HG03175 (cell line): ENCODE measurements at regions not wholly inside any gene's neighbourhood (a gene's known extent, or its start where the extent isn't known, plus 50 kb on each side); places are given as distances from the start of the nearest gene placed in this dataset.

Experiments
- ATAC-seq: cut with Tn5 transposase; IDR thresholded peaks from one replicate; pipeline ENCODE4 v1.9.1; 2021; ENCODE audit warnings: mild to moderate bottlenecking, moderate library complexity; ENCODE audit not compliant: unreplicated experiment

GRCh38 chr10:4215963-4216575 lies 431.1 kb upstream of the KLF6 start:
- no peak for ATAC-seq

GRCh38 chr10:4215485-4215884 lies 430.5 kb upstream of the KLF6 start:
- no peak for ATAC-seq

- ATAC-seq, result no peak
Measured at GRCh38 chr10:4214908-4215307, 429.9 kb upstream of the KLF6 start.

- ATAC-seq, result no peak
Measured at GRCh38 chr10:4213441-4213840, 428.4 kb upstream of the KLF6 start.

GRCh38 chr10:4212111-4212630 lies 427.2 kb upstream of the KLF6 start:
- ATAC-seq, result no peak

- no peak for ATAC-seq
Measured at GRCh38 chr10:4208499-4208898, 423.5 kb upstream of the KLF6 start.

- ATAC-seq, result no peak
Measured at GRCh38 chr10:4205113-4205512, 420.1 kb upstream of the KLF6 start.

GRCh38 chr10:4202938-4203337 lies 417.9 kb upstream of the KLF6 start:
- no peak for ATAC-seq

- ATAC-seq, result no peak
Measured at GRCh38 chr10:4201866-4202825, 417.1 kb upstream of the KLF6 start.

GRCh38 chr10:4199196-4199595 lies 414.2 kb upstream of the KLF6 start:
- no peak for ATAC-seq

- ATAC-seq, result no peak
Measured at GRCh38 chr10:4198216-4198615, 413.2 kb upstream of the KLF6 start.

GRCh38 chr10:4197676-4198075 lies 412.7 kb upstream of the KLF6 start:
- ATAC-seq, result no peak

GRCh38 chr10:4196771-4197390 lies 411.9 kb upstream of the KLF6 start:
- no peak for ATAC-seq

GRCh38 chr10:4196183-4196582 lies 411.2 kb upstream of the KLF6 start:
- ATAC-seq, result no peak

- no peak for ATAC-seq
Measured at GRCh38 chr10:4195213-4195612, 410.2 kb upstream of the KLF6 start.

- no peak for ATAC-seq
Measured at GRCh38 chr10:4194231-4194630, 409.2 kb upstream of the KLF6 start.

- no peak for ATAC-seq
Measured at GRCh38 chr10:4191894-4192293, 406.9 kb upstream of the KLF6 start.

- no peak for ATAC-seq
Measured at GRCh38 chr10:4191354-4191753, 406.3 kb upstream of the KLF6 start.

- ATAC-seq, result no peak
Measured at GRCh38 chr10:4190876-4191275, 405.9 kb upstream of the KLF6 start.

GRCh38 chr10:4189281-4189680 lies 404.3 kb upstream of the KLF6 start:
- ATAC-seq, result no peak

- ATAC-seq, result no peak
Measured at GRCh38 chr10:4188406-4188805, 403.4 kb upstream of the KLF6 start.
